ENCODE measurements at regions not wholly inside any gene's neighbourhood (a gene's known extent, or its start where the extent isn't known, plus 50 kb on each side); places are given as distances from the start of the nearest gene placed in this dataset.

GRCh38 chr6:21299216-21299615 is 294.3 kb upstream of the SOX4 start:
- no peak for DNase-seq
- WGBS, 2 donors, result 71 to 84% methylated on average over 2 of the region's 2 CpGs
- no peak for ATAC-seq (ENCODE audit: low FRiP score in 2 of 2)
- TF ChIP-seq POLR2AphosphoS5 (IDR thresholded peaks at IDR 0.05), result no peak
- no peak for TF ChIP-seq EP300 (IDR thresholded peaks at IDR 0.05)
- no peak for TF ChIP-seq POLR2A (IDR thresholded peaks at IDR 0.05)
- no peak for TF ChIP-seq CTCF (IDR thresholded peaks at IDR 0.05)
- Histone ChIP-seq H3K4me3 (no peak overlapping the region), H3K36me3 (no peaks in the 10 kb centered on the region), H3K4me1 (no peaks in the 10 kb centered on the region), H3K27ac (no peak overlapping the region), H3K27me3 (no peaks in the 10 kb centered on the region), H3K9me3 (peaks cover 0 to 3% (median 0%) of the 10 kb centered on the region in 4 donors)

DNA sequence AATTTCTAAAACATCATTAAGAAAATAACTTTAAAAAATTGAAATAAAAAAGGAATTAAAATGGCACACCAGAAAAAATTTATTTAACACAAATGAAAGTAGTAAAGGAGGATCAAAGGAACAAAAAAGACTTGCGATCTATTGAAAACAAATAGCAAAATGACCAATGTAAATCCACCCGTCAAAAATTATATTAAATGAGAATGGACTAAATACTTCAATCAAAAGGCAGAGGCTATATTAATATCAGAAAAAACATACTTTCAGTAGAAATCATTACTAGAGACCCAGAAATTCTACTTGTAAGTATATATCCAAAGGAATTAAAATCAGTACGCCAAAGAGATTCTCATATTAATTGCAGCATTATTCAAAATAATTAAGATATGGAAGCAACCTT is 293.1 kb upstream of the SOX4 start:
- 83 to 99% methylated on average over 3 of the region's 3 CpGs for WGBS, 2 donors
- no peak overlapping the region for H3K27ac ChIP-seq
- no peaks in the 10 kb centered on the region for H3K36me3 ChIP-seq
- no peak for TF ChIP-seq POLR2AphosphoS5 (IDR thresholded peaks at IDR 0.05)
- no peak for TF ChIP-seq POLR2A (IDR thresholded peaks at IDR 0.05)
- TF ChIP-seq EP300 (IDR thresholded peaks at IDR 0.05), result no peak
- TF ChIP-seq CTCF (IDR thresholded peaks at IDR 0.05), result no peak
- H3K4me3 ChIP-seq, result no peak overlapping the region
- no peaks in the 10 kb centered on the region for H3K27me3 ChIP-seq
- no peaks in the 10 kb centered on the region for H3K4me1 ChIP-seq
- no peak for DNase-seq
- peaks cover 0 to 3% (median 0%) of the 10 kb centered on the region in 4 donors for H3K9me3 ChIP-seq
- ATAC-seq (ENCODE audit: low FRiP score in 2 of 2), result no peak

- WGBS, 2 donors, result 44 to 60% methylated on average over 2 of the region's 2 CpGs
- ATAC-seq (ENCODE audit: low FRiP score in 2 of 2), result no peak
Observed at GRCh38 chr6:21305893-21306332, 287.6 kb upstream of the SOX4 start.

DNA sequence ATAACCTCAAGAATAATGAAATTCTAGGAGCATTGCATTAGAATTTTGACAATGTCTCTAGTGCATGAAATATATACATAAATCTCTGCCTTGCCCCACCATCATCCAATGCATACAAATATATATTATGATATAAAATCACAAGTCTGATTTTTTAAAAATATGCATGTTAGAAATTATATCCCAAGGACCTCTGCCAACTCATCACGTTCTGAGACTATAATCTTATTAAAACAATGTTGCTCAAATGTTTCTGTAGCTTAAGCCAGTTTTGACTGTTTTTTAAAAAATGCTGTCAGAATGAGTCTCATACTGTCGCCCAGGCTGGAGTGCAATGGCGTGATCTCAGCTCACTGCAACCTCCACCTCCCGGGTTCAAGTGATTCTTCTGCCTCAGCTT is 287.0 kb upstream of the SOX4 start:
- WGBS, 2 donors, result 81 to 83% methylated on average over 4 of the region's 4 CpGs
- ATAC-seq (ENCODE audit: low FRiP score in 2 of 2) (no peak), DNase-seq (no peak)
- H3K36me3 ChIP-seq, result no peaks in the 10 kb centered on the region
- no peaks in the 10 kb centered on the region for H3K9me3 ChIP-seq
- H3K27me3 ChIP-seq, result no peaks in the 10 kb centered on the region
- TF ChIP-seq POLR2A (IDR thresholded peaks at IDR 0.05) (no peak), POLR2AphosphoS5 (IDR thresholded peaks at IDR 0.05) (no peak), EP300 (IDR thresholded peaks at IDR 0.05) (no peak), CTCF (IDR thresholded peaks at IDR 0.05) (no peak)
- no peak overlapping the region for H3K27ac ChIP-seq
- H3K4me3 ChIP-seq, result no peak overlapping the region
- no peaks in the 10 kb centered on the region for H3K4me1 ChIP-seq

More at GRCh38 chr6:21305893-21306332, 287.6 kb upstream of the SOX4 start:
- no peak overlapping the region for H3K4me3 ChIP-seq
- no peak overlapping the region for H3K27ac ChIP-seq
- no peak for DNase-seq
- H3K27me3 ChIP-seq, result no peaks in the 10 kb centered on the region
- TF ChIP-seq POLR2A (IDR thresholded peaks at IDR 0.05), result no peak
- no peak for TF ChIP-seq POLR2AphosphoS5 (IDR thresholded peaks at IDR 0.05)
- peak in 4 of 6 experiments; percentile 11 to 31 (median 21) for TF ChIP-seq CTCF (IDR thresholded peaks at IDR 0.05)
- TF ChIP-seq EP300 (IDR thresholded peaks at IDR 0.05), result peak in 1 of 4 donors; percentile 69
- H3K9me3 ChIP-seq, result peaks cover 0 to 2% (median 0%) of the 10 kb centered on the region in 4 donors
- no peaks in the 10 kb centered on the region for H3K4me1 ChIP-seq
- no peaks in the 10 kb centered on the region for H3K36me3 ChIP-seq

GRCh38 chr6:21309807-21310221 is 283.7 kb upstream of the SOX4 start:
- no peak overlapping the region for H3K27ac ChIP-seq
- ATAC-seq (ENCODE audit: low FRiP score in 2 of 2) (no peak), DNase-seq (no peak)
- TF ChIP-seq POLR2AphosphoS5 (IDR thresholded peaks at IDR 0.05), result no peak
- no peak for TF ChIP-seq POLR2A (IDR thresholded peaks at IDR 0.05)
- TF ChIP-seq CTCF (IDR thresholded peaks at IDR 0.05), result no peak
- no peak for TF ChIP-seq EP300 (IDR thresholded peaks at IDR 0.05)
- no peaks in the 10 kb centered on the region for H3K4me1 ChIP-seq
- no peak overlapping the region for H3K4me3 ChIP-seq
- WGBS, 2 donors, result 66 to 81% methylated on average over 11 of the region's 11 CpGs
- no peaks in the 10 kb centered on the region for H3K27me3 ChIP-seq
- no peaks in the 10 kb centered on the region for H3K9me3 ChIP-seq
- H3K36me3 ChIP-seq, result no peaks in the 10 kb centered on the region
